Activated CD8-positive, alpha-beta memory T cell treated with anti-CD3 and anti-CD28 coated beads for 24 hours (primary cell): ENCODE measurements at regions not wholly inside any gene's neighbourhood (a gene's known extent, or its start where the extent isn't known, plus 50 kb on each side); places are given as distances from the start of the nearest gene placed in this dataset.

Experiments
- DNase-seq: peaks from one replicate; pipeline ENCODE4 v3.0.0-alpha.2; 2020

DNA sequence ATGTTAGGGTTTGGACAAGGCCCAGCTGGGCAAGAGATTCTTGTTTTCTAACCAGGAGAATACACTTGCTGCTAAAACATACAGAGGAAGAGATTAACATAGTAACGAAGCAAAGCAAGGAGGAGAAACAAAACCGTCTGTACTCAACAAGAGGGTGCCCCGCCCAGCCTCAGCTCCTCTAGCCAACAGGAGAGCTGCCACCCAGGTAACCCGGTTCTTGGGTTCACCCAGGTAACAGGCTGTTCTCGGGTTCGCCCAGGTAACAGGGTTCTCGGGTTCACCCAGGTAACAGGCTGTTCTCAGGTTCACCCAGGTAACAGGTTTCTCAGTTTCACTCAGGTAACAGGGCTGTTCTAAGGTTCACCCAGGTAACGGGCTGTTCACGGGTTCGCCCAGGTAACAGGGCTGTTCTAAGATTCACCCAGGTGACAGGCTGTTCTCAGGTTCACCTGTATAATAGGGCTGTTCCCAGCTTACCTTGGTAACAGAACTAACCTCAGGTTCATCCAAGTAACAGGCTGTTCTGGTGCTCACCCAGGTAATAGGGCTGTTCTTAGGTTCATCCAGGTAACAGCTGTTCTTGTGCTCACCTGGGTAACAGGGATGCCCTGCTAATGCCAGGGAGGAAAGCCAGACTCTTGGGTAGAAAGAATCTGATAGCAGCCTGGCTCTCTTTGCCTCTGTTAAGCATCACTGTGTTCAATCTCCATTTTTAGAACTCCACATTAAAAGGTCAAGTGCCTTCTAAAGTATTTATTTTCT is 271.6 kb downstream of the SYK start:
- DNase-seq = no peak

DNA sequence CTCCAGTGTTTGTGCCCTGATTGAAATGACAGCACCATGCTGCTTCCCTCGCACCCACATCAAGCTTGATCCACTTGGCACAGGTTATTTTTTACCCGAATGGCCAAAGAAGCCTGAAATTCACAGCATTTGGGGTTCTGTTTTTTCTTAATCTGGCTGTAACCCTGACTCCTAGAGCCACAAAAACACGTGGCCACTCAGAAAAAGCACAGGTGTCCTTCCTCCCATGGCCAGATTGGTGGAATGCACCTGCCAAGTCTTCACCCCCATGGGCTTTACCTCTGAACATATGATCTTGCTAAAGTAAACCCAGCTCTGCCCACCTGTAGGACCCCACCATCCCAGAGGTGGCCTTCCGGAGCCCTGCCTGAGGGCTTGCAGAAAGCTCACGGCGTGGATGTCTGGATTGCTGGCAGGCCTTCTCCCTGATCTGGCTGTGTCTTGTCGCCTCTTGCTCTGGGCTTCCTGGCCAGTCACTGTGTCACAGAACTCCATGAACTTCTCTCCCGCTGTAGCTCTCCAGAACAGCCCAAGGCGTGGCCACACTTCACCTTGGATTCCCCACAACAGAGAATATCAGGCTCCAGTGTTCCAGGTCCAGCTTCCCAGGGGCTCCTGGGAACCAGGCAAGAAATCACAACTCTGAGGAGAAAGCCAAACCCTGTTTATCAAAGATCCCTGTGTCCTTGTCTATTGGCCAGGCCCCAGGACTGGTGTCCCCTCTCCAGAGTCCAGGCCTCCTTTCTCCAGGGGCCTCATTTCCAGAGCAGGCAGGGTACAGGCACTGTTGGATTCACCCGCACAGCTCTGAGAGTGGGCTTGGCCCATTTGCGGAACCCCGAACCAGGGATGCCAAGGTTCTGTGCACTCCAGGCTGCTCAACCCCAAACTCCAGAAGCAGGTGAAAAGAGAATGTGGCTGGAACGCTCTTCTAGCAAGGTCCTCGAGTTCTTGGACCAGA is 272.5 kb downstream of the SYK start:
- DNase-seq = no peak

DNA sequence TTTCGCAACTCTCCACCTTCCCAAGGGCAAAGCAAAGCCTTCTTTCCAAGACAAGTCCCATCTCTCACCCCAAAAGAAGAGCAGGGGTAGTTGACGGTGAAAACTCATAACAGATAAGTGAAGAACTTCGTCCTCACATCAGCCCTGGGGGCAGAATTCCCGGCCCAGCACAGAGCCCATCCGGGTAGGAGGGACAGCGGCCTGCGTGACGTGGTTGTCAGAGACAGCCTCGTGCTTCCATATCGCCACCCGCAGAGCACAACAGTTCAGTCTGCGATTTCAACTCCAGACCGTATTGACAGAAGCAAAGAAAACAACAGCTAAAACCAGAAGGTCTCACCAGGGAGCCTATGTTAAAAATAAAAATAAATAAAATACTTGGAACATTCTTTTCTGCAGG is 273.2 kb downstream of the SYK start:
- DNase-seq = no peak

DNA sequence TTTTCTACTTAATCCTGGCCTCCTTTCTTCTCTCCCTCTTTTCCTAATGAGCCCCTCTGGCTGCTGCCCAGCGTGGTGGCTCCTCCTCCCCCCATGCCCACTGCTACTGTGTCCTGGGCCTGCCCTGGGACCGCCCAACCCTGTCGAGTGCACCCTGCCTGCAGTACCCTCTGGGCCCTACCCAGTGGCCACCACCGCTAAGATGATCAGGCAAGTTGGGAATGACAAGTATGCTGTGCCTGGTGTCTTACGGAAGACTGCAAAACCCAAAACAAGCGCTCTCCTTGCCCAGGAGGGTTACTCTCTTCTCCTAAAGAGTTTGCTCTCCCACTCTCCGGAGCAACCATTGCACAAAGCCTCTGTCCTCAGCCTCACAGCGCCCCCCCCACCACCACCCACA is 273.7 kb downstream of the SYK start:
- no peak for DNase-seq

DNA sequence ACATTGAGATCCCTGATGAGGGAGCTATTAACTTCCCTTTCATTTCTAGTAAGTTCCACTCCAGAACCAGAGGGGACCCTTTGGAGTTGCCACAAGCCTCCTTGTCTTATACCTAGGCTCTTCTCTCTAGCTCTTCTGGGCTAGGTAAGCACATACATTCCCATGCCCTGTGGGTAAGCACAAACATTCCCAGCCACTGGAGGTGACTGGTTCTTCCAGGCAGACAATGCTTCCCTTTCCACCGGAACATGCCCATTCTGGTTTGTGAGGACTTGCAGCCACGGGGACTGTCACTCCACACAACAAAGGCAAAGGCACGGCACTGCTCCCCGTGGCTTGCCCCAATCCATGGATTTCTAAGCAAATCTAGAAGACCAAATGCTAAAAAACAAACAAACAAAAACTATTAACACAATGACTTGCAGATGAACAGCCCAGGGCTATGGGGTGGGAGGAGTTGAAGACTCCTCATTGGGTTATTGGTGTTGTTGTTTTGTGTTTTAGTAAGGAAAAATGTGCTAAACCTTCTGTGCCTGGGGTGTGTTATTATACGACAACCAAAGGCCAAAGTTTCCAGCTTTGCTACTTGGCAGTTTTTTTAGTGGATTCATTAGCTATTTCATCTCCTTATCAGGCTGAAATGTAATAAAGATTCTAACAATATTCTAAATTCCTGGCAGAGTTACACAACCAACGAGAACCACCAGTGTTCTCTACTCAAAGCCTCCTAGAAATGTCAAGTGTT is 276.2 kb downstream of the SYK start:
- no peak for DNase-seq

DNA sequence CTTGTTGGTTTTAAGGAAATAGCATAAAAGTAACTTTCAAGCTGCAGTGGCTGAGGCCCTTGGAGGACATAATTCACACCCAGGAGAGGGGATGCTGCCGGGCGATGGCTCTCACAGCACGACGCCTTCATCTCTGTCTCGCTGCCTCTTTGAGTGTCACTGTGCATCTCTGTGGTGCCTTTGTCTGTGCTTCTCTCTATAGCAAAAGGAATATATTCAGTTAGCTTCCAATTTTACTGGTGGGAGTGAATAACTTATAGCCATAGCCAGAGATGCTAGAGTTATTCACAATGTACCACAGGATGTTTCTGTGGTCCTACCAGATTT is 276.7 kb downstream of the SYK start:
- DNase-seq = no peak

DNA sequence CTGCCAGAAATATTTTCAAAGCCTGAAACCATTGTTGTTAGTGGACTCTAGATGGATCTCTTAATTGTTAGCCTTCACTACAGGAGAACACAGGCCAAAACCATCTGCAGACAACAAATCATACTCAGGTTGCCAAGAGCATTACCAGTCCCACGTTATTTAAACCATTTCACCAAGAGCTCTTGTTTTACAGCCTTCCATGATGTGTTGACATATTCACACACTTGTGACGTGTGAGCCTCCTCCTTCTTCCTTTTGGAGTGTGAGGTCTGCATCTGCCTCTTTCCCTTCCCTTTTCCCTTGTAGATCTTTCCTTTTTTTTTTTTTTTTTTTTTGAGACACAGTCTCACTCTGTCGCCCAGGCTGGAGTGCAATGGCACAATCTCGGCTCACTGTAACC is 279.0 kb downstream of the AUH start:
- DNase-seq = no peak

DNA sequence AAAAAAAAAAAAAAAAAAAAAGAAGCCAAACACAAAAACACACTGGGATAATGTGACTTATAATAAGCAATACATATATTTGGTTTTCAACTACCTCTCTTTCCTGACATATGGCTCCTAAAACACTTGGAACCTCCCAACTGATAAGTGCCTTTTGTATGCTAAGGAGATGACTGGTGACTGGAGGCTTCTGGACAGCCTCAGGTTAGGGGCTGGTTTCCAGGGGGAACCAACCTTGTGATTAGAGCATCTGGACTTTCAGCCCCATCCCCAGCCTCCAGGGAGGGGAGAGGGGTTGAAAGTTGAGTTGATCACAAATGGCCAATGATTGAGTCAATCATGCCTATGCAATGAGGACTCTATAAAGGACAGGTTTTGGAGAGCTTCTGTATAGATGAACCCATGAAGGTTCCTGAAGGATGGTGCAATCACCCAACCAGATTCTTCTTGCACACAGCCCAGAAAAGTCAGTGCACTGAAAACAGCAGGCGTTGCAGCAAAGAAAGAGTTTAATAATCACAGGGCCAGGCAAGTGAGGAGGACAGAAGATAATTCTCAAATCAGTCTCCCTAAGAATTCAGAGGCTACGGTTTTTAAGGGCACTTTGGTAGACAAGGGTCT is 276.7 kb downstream of the AUH start:
- peak; percentile 44 for DNase-seq

DNA sequence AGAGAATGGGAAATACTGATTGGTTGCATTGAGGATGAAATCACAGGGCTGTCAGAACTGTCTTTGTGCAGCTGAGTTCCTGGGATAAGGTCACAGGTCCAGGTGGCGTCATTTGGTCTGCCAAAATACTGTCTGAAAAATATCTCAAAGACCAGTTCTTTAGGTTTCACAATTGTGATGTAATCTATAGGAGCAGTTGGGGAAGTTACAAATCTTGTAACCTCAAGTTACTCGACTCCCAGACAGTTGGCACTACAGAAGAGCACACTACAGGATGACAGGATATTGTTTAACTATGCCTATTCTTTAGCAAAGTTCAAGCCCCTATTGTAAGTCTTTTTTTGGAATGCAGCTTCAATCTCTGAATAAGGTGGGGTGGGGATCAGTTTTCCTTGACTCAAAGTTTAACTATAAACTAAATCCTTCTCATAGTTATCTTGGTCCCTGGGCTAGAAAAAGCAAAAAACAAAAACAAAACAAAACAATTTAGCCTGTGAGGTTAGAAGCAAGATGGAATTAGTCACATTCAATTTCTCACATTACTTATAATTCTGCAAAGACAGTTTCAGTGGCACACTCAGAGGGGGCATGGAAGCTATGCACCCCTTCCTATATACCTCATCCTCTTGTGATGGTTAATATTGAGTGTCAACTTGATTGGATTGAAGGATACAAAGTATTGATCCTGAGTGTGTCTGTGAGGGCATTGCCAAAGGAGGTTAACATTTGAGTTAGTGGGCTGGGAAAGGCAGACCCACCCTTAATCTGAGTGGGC is 276.0 kb downstream of the AUH start:
- DNase-seq = no peak

DNA sequence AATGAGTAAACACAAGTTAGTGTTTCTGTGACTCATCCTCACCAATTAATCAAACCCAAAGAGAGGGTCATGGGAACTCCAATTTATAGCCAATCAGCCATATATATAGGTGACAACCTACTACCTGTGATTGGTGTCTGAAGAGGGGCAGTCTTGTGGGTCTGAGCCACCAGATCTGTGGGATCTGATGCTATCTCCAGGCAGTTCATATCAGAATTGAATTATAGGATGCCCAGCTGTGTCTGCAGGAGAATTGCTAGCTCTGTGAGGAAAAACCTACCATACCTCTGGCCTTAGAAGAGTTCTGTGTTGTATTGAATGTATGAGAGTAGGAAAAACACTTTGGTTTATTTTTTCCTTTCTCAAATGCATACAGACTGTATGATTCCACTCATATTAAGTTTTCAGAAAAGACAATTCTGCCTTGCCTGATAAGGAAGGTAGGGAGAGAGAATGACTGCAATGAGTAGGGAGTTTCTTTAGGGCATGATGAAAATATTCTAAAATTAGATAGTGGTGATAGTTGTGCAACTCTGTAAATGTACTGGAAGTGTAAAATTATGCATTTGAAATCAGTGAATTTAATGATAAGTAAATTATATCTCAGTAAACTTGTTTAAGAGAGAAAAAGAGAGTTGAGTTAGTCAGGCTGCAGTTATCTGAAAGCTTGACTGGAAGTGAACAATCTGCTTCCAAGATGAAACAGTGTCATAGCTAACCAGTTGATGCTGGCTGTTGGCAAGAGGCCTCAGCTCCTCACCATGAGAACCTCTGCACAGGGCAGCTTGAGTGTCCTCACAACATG is 274.9 kb downstream of the AUH start:
- DNase-seq = no peak

DNA sequence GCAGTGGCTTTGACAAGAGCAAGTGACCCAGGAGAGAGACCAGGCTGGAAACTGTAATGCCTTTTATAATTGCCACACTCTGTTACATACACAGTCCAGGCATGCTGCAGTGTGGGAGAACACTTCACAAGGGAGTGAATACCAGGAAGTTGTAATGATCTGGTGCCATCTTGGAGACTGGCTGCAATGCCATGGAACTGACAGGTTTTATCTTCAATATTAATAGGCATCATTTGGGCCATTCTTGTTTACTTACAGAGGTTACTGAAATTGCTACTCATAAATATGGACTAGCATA is 274.3 kb downstream of the AUH start:
- DNase-seq = no peak

DNA sequence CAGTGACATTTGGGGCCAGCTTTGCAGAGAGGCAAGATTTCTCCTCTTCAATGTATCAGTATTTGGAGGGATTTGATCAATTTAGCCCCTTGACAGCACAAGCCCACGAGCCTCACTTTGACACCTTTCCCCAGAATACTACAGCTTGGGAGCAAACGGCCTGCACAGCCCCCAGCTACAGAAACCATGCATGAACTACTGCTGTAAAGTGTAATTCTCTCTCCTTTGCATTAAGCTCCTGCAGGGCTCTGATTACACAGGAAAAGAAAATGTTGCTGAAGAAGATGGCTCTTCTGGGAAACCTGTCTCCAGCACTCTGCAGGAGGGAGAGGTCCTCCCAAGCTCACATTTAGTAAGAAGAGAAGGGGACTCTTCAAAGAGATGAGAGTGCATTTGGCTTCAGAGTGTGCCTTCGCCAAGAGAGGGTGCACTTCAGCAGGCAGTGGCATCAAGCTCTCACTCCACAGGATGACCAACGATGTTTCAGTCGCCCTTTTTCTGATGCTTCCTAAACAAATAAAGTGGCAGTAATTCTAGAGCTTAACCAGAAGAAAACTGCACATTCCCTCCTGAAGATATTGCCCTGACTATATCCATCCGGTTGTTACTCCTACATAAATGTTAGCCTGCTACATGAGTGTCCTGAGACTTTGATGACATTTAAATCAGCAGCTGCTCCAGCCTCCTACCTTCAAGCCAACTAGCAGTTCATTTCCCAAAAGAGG is 272.2 kb downstream of the AUH start:
- no peak for DNase-seq

DNA sequence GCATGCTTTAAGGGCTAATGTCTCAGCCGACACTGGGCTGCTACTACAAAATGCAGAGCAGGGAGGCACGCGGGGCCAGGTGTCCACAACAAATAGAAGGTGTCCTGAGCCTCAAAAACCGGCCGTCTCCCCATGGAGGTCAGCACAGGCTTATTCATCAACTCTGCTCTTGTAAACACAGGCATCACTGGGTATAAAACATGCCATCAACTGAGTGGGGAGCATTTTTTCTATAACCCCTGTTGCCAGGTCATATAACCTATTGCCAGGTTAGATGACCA is 271.6 kb downstream of the AUH start:
- DNase-seq = no peak

DNA sequence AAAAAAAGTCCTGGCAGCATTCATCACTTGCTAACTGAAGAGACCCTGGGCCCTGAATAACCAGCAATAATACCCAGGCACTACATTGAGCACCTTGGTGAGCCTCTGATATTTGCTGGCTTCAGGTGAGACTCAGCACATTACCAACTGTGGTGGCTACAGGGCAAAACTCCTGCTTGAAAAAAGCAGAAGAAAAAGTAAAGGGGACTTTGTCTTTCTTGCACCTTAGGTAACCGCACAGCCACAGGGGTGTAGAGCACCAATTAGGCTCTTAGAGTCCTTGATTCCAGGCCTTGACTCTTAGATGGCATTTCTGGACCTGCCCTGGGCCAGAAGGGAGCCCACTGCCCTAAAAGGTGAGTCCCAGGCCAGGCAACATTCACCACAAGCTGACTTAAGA is 269.5 kb downstream of the AUH start:
- DNase-seq = no peak

DNA sequence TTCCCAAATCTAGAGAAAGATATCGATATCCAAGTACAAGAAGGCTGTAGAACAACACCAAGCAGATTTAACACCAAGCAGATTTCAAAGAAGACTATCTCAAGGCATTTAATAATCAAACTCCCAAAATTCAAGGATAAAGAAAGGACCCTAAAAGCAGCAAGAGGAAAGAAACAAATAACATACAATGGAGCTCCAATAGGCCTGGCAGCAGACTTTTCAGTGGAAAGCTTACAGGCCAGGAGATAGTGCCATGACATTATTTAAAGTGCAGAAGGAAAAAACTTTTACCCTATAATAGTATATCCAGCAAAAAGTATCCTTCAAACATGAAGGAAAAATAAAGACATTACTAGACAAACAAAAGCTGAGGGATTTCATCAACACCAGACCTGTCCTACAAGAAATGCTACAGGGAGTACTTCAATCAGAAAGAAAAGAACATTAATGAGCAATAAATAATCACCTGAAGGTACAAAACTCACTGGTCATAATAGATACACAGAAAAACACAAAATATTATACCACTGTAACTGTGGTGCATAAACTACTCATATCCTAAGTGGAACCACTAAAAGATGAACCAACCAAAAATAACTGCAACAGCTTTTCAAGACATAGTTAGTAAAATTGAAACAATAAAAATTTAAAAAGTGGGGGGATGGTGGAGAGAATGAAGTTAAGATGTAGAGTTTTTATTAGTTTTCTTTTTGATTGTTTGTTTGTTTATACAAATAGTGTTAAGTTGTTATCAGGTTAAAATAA is 267.2 kb downstream of the AUH start:
- no peak for DNase-seq

DNA sequence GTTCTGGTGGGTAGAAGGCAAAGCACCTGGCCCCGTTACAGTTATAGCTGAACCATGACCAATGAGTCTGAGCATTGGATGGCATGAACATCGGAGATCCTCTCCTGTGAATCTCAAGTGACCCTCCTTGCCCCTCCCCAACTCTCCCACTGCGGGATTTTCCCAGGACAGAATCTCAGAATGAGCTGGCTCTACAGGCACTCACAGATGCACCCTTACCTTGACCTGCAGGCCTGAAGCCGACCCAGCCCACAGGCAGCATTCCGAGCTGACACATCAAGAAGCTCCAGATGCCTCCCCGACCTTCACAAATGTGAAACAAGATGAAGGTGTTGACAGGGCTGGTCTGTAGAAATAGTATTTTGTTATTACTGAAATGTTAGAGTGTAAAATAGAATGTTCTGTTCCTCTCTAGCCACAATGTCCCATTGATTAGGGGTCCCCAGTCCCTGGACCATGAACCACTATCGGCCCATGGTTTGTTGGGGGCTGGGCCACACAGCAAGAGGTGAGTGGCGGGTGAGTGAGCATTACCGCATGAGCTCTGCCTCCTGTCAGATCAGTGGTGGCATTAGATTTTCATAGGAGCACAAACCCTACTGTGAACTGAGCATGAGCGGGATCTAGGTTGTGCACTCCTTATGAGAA is 263.4 kb downstream of the AUH start:
- DNase-seq = no peak

DNA sequence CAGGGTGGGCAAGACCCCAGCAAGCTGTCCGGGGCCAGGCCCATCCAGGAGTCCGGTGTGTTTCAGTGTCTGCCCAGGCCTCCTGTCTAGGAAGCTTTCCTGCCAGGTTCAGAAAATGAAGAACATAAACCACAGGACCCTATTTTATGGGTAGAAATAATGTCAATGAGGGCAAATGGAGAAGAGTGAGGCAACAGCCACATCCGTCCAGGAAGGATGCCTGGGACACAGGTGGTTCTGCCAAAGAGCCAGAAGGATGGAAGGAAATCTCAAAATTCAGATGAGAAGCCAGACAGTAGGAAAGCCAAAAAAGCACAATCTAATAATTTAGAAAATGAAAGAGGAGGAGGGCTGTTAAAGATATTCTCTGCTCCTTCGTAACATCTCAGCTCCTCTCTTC is 262.3 kb downstream of the AUH start:
- DNase-seq = no peak

DNA sequence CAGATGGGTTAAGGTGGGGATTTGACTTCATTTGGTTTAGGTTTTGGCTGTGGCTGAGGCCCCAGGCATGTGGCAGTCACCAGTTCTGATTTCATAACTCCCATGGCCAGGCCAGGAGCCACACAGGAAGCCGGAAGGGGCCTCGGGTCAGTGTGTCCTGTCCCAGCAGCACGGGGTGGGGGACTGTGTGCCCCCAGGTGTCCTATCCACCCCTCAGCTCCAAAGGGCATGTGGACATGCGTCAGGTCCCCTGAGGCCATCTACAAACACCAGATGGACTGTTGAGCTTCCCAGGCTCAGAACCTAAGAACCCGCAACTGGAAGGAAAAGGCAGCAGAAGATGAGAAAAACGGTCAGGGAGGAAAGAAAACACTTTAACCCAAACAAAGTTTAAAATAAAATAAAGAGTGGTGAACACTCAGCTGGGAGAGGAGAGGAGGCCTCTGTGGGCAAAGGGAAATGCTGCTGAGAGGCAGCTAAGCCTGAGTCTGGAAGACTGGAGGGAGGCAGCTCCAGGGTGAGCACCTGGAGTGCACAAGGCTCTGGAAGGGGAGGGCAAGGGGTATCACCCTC is 260.8 kb downstream of the AUH start:
- no peak for DNase-seq

DNA sequence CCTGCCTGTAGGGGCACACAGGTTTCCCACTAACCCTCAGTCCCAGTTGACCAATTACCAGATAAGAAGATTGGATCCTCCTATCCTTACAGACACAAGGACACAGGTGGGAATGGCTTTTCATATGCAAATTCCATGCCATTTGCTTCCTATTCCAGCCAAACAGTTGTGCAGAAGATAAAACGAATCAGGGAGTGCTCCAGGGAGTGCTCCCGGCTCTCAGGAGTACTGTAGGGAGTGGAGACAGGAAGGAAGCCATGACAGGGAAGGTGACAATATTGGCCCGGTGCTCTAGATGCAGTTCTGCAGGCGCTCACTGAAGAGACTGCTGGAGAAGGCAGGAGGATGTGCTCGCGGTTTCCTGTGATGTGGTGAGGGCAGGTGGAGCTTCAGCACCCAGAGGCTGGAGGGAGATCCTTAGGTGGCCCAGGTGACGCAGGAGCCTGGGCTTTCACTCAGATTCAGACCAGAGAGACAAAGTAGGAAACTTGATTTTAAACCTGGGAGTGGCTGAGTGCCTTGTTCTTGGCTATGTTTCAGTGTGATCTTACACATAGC is 260.0 kb downstream of the AUH start:
- peak; percentile 80 for DNase-seq
